Panc1 (cell line): ENCODE measurements at regions not wholly inside any gene's neighbourhood (a gene's known extent, or its start where the extent isn't known, plus 50 kb on each side); places are given as distances from the start of the nearest gene placed in this dataset.
A peak's percentile ranks its signal among the peaks of the same experiment; 100 is the strongest.

Source experiments
- ATAC-seq: fragments of 200-7000 bp; cut with Tn5 transposase; 2 replicates; pipeline ENCODE4 v1.9.1; 2020; ENCODE audit warnings: mild to moderate bottlenecking, moderate library complexity
- BruUV-seq: library from RNA; stranded (reverse); fragments of 400-500 nt; replicated peaks from 2 replicates; lab custom pipeline; 2021; lab: Mats Ljungman, UMichigan
- CTCF ChIA-PET: fragments of 300-600 bp; sonication (Branson Sonifier 250); formaldehyde crosslinking; loops from one replicate; lab custom pipeline; 2022; ENCODE audit warnings: antibody characterized with exemption; lab: Charles Lee
- POLR2A ChIA-PET: fragments of 300-600 bp; sonication (Branson Sonifier 250); formaldehyde crosslinking; loops from one replicate; lab custom pipeline; 2022; ENCODE audit warnings: antibody characterized with exemption; lab: Charles Lee
- DNase-seq: peaks from one replicate; pipeline ENCODE4 v3.0.0-alpha.2; 2010; ENCODE audit warnings: low read depth, low spot score
- H3K27ac ChIP-seq: 2 replicates; pipeline ENCODE4 v1.5.1; 2011; ENCODE audit warnings: mild to moderate bottlenecking, low read length, inconsistent platforms
- H3K27me3 ChIP-seq: fragments of 200-500 bp; sonication (Bioruptor generic); 2 replicates; pipeline ENCODE4 v1.6.0; 2014; ENCODE audit warnings: low read length, inconsistent platforms; ENCODE audit not compliant: control insufficient read depth, insufficient read depth
- H3K36me3 ChIP-seq: fragments of 200-500 bp; sonication (Bioruptor generic); 2 replicates; pipeline ENCODE4 v1.5.1; 2014; ENCODE audit warnings: inconsistent platforms, mild to moderate bottlenecking, low read length, moderate library complexity; ENCODE audit not compliant: control insufficient read depth, insufficient read depth
- H3K4me1 ChIP-seq: 2 replicates; pipeline ENCODE4 v1.5.1; 2011; ENCODE audit warnings: inconsistent platforms, mild to moderate bottlenecking, low read length, moderate library complexity; ENCODE audit not compliant: control insufficient read depth, insufficient read depth
- H3K4me3 ChIP-seq, 2 experiments: 2 replicates each; pipeline ENCODE4 v1.5.1; 2011 to 2012; ENCODE audit warnings: low read depth in 2 of 2, low read length in 2 of 2, mild to moderate bottlenecking in 2 of 2, inconsistent platforms in 1 of 2, moderate library complexity in 1 of 2
- H3K9me3 ChIP-seq: fragments of 200-500 bp; sonication (Bioruptor generic); 2 replicates; pipeline ENCODE4 v1.5.1; 2014; ENCODE audit warnings: low read depth, mild to moderate bottlenecking, inconsistent platforms, low read length, moderate library complexity; ENCODE audit not compliant: control insufficient read depth, insufficient read depth
- CTCF ChIP-seq: fragments of 450-650 bp; IDR thresholded peaks from 2 replicates; pipeline ENCODE4 v1.5.1; 2017; ENCODE audit warnings: mild to moderate bottlenecking
- POLR2AphosphoS5 ChIP-seq: IDR thresholded peaks from 2 replicates; pipeline ENCODE4 v1.6.1; 2012; ENCODE audit warnings: mild to moderate bottlenecking, low read depth, low read length, moderate library complexity
- REST ChIP-seq, 2 experiments: IDR thresholded peaks; 2 replicates each; pipeline ENCODE4 v1.6.1; 2011 to 2012; ENCODE audit warnings: low read depth in 2 of 2, control low read depth in 1 of 2, low read length in 1 of 2, mild to moderate bottlenecking in 1 of 2, moderate library complexity in 1 of 2; ENCODE audit not compliant: insufficient read depth in 1 of 2
- SIN3A ChIP-seq: IDR thresholded peaks from 2 replicates; pipeline ENCODE4 v1.6.1; 2012; ENCODE audit warnings: low read depth, mild to moderate bottlenecking, low read length, moderate library complexity, borderline replicate concordance; ENCODE audit not compliant: insufficient read depth
- TCF7L2 ChIP-seq: IDR thresholded peaks from 2 replicates; pipeline ENCODE4 v1.6.1; 2011; ENCODE audit warnings: mild to moderate bottlenecking, low read depth, low read length, inconsistent platforms
- in situ Hi-C: cut with HindIII; loops from 2 replicates; pipeline ENCODE4 v1.10.0; 2016; ENCODE audit warnings: low sequenced_read_pairs, low pct_unique_long_range_greater_than_20kb
- intact Hi-C: fragments of 100-400 bp; cut with micrococcal nuclease; formaldehyde crosslinking; loops from one replicate; pipeline ENCODE4 v1.10.0; 2022; ENCODE audit not compliant: unreplicated experiment

GRCh38 chr10:124222318-124222987, 129.1 kb upstream of the CHST15 start:
- ATAC-seq (no peak), DNase-seq (no peak)
- intact Hi-C loops (no loop called here), in situ Hi-C loops (no loop called here)
- H3K36me3 ChIP-seq: no peaks in the 10 kb centered on the region
- H3K4me1 ChIP-seq: peaks cover 3% of the 10 kb centered on the region; the same call in 1 of the 2 replicates
- H3K4me3 ChIP-seq: no peak overlapping the region
- BruUV-seq: no TSS peak
- no peak overlapping the region for H3K27ac ChIP-seq
- TF ChIP-seq CTCF (no peak), POLR2AphosphoS5 (no peak), REST (IDR thresholded peaks at IDR 0.05; ENCODE audit: insufficient read depth in 1 of 2, low read depth in 2 of 2, low read length in 1 of 2) (no peak), SIN3A (no peak), TCF7L2 (no peak)
- ChIA-PET CTCF (no interaction called here), POLR2A (no interaction called here)
- peaks cover 7% of the 10 kb centered on the region; the same call in 1 of the 2 replicates for H3K9me3 ChIP-seq
- no peaks in the 10 kb centered on the region for H3K27me3 ChIP-seq

- intact Hi-C loops: no loop called here
- CTCF ChIA-PET: no interaction called here
These were observed 128.2 kb upstream of the CHST15 start for GRCh38 chr10:124221356-124222317.

More at GRCh38 chr10:124221356-124222317, 128.2 kb upstream of the CHST15 start:
- DNase-seq (no peak), ATAC-seq (peak; percentile 54; the same call in 1 of the 2 replicates)
- Histone ChIP-seq H3K27me3 (no peaks in the 10 kb centered on the region), H3K27ac (no peak overlapping the region), H3K4me1 (peaks cover 3% of the 10 kb centered on the region; the same call in 1 of the 2 replicates), H3K4me3 (no peak overlapping the region), H3K36me3 (no peaks in the 10 kb centered on the region), H3K9me3 (no peaks in the 10 kb centered on the region)
- no peak for TF ChIP-seq POLR2AphosphoS5
- TF ChIP-seq SIN3A: no peak
- no peak for TF ChIP-seq CTCF
- TF ChIP-seq TCF7L2: no peak
- no peak for TF ChIP-seq REST (IDR thresholded peaks at IDR 0.05; ENCODE audit: insufficient read depth in 1 of 2, low read depth in 2 of 2, low read length in 1 of 2)
- POLR2A ChIA-PET: no interaction called here
- in situ Hi-C loops: no loop called here
- no TSS peak for BruUV-seq
